22Rv1 (cell line): ENCODE measurements at regions not wholly inside any gene's neighbourhood (a gene's known extent, or its start where the extent isn't known, plus 50 kb on each side); places are given as distances from the start of the nearest gene placed in this dataset.

Experiments used
- H3K27ac ChIP-seq: fragments of 450-650 bp; 2 replicates; pipeline ENCODE4 v1.5.1; 2017
- CTCF ChIP-seq: fragments of 450-650 bp; IDR thresholded peaks from 2 replicates; pipeline ENCODE4 v1.5.1; 2017; ENCODE audit warnings: mild to moderate bottlenecking
- ZFX ChIP-seq: fragments of 450-650 bp; IDR thresholded peaks from 2 replicates; pipeline ENCODE4 v1.6.1; 2017; ENCODE audit warnings: antibody characterized with exemption, borderline replicate concordance

- no peak overlapping the region for H3K27ac ChIP-seq
- TF ChIP-seq ZFX (no peak), CTCF (no peak)
These were observed 500.2 kb upstream of the HS6ST1 start for GRCh38 chr2:128818704-128819491.

DNA sequence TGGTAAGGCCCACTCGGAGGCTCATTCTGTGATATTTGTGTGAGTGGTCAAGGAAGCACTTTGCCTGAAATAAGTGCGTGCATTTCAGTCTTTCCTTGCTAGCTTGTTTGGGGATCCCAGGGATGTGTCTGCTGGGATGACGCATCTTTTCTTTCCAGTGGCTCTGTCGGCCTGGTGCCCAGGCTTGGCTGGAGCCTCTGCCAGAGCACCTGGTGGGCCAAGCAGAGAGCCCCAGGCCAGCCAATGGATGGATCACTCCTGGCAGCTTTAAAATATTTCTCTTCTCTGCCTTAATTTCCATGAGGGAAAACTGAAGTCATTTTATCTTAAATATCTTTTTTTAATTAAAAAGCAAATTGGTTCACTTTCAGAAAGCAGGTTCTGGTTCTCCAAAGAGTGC is 501.8 kb upstream of the HS6ST1 start:
- TF ChIP-seq ZFX, result no peak
- no peak for TF ChIP-seq CTCF
- H3K27ac ChIP-seq, result no peak overlapping the region

DNA sequence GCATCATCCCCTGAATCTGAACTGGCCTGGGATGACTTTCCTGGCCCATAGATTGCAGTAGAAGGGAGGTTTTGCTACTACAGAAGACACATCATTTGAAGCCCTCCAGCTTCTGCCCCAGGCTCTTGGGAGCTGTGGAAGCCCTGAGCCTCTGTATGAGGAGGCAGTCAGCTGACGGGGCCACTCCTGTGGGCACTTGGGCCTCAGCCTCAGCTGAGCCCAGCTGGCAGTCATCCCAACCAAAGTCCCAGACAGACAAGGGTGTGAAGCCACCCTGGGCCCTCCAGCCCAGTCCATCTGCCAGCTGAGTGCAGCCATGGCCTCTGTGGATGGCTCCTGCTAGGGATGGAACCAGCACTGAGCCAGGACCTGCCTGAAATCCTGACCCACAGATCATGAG is 502.3 kb upstream of the HS6ST1 start:
- TF ChIP-seq ZFX (no peak), CTCF (no peak)
- H3K27ac ChIP-seq, result no peak overlapping the region

GRCh38 chr2:128832946-128833663 is 514.4 kb upstream of the HS6ST1 start:
- TF ChIP-seq CTCF (no peak), ZFX (no peak)
- H3K27ac ChIP-seq, result no peak overlapping the region

GRCh38 chr2:128833664-128834027 is 515.0 kb upstream of the HS6ST1 start:
- no peak for TF ChIP-seq CTCF
- no peak for TF ChIP-seq ZFX
- H3K27ac ChIP-seq, result no peak overlapping the region

DNA sequence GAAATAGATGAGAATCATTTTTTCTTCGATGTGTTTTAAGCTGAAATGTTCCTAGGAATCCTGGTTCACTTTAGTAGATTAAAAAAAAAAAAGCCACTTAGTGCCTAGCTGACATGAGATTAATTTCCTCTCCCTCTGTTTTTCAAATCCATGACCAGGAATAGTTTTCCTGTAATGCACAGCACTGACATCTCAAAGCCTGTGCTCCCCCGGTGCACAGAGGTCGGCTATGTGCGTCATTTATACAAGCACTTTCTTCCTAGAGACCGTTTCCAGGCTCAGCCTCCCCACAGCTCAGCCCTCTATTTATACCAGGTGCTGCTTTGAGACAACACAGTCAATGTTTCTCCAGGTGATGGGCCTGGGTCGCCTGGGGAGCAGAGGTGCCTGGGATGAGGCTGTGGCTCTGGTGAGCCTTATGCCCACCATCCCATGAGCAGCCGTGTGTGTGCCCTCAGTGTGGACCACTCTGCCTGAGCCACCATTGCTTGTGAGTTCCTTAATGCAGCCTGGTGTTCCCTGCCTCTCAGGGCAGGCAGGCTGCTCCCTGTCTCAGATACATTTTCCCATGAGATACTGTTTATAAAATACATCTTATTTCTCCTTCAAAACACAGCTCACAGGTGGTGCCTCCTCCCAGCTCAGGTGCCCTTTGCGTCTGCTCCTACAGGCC is 515.7 kb upstream of the HS6ST1 start:
- no peak overlapping the region for H3K27ac ChIP-seq
- TF ChIP-seq CTCF, result no peak

- TF ChIP-seq CTCF (no peak), ZFX (no peak)
- H3K27ac ChIP-seq, result no peak overlapping the region
These were observed 516.2 kb upstream of the HS6ST1 start for GRCh38 chr2:128834880-128835252.
